ENCODE measurements at regions not wholly inside any gene's neighbourhood (a gene's known extent, or its start where the extent isn't known, plus 50 kb on each side); places are given as distances from the start of the nearest gene placed in this dataset.
"Not testable (repeated sequence)": the region's sequence is repeated elsewhere in the genome, so short reads cannot be mapped to it uniquely, and the experiment has no call there.

- not testable (repeated sequence) for DNase-seq (ENCODE audit: low spot score); H3K27ac ChIP-seq (ENCODE audit: low read depth in 1 of 2, low read length in 2 of 2); H3K4me3 ChIP-seq (ENCODE audit: low read depth in 1 of 3, low read length in 3 of 3); H3K9me3 ChIP-seq (ENCODE audit: control insufficient read depth in 4 of 4, low read length in 3 of 4); H3K36me3 ChIP-seq (ENCODE audit: control insufficient read depth in 4 of 4, insufficient read depth in 3 of 4, low read depth in 1 of 4, low read length in 3 of 4); H3K9ac ChIP-seq (ENCODE audit: low read depth in 1 of 2, low read length in 2 of 2); H3K27me3 ChIP-seq (ENCODE audit: control insufficient read depth in 4 of 4, insufficient read depth in 4 of 4, low read length in 3 of 4); H3K4me1 ChIP-seq (ENCODE audit: control insufficient read depth in 4 of 4, insufficient read depth in 4 of 4, low read length in 3 of 4)
- 73% methylated on average over 1 of the region's 1 CpG for WGBS
These were observed 275.9 kb downstream of the GOLGA6L6 start for GRCh38 chr15:20265710-20266109.

- H3K9me3 ChIP-seq (ENCODE audit: control insufficient read depth in 4 of 4, low read length in 3 of 4); H3K27ac ChIP-seq (ENCODE audit: low read depth in 1 of 2, low read length in 2 of 2); H3K4me1 ChIP-seq (ENCODE audit: control insufficient read depth in 4 of 4, insufficient read depth in 4 of 4, low read length in 3 of 4); H3K27me3 ChIP-seq (ENCODE audit: control insufficient read depth in 4 of 4, insufficient read depth in 4 of 4, low read length in 3 of 4); DNase-seq (ENCODE audit: low spot score); H3K36me3 ChIP-seq (ENCODE audit: control insufficient read depth in 4 of 4, insufficient read depth in 3 of 4, low read depth in 1 of 4, low read length in 3 of 4); H3K9ac ChIP-seq (ENCODE audit: low read depth in 1 of 2, low read length in 2 of 2); H3K4me3 ChIP-seq (ENCODE audit: low read depth in 1 of 3, low read length in 3 of 3): not testable (repeated sequence)
- 69% methylated on average over 16 of the region's 16 CpGs for WGBS
These were observed 280.0 kb downstream of the GOLGA6L6 start for GRCh38 chr15:20261321-20262280.

- H3K36me3 ChIP-seq (ENCODE audit: control insufficient read depth in 4 of 4, insufficient read depth in 3 of 4, low read depth in 1 of 4, low read length in 3 of 4); H3K27ac ChIP-seq (ENCODE audit: low read depth in 1 of 2, low read length in 2 of 2); DNase-seq (ENCODE audit: low spot score); H3K4me1 ChIP-seq (ENCODE audit: control insufficient read depth in 4 of 4, insufficient read depth in 4 of 4, low read length in 3 of 4); H3K9ac ChIP-seq (ENCODE audit: low read depth in 1 of 2, low read length in 2 of 2); H3K9me3 ChIP-seq (ENCODE audit: control insufficient read depth in 4 of 4, low read length in 3 of 4); H3K27me3 ChIP-seq (ENCODE audit: control insufficient read depth in 4 of 4, insufficient read depth in 4 of 4, low read length in 3 of 4); H3K4me3 ChIP-seq (ENCODE audit: low read depth in 1 of 3, low read length in 3 of 3): not testable (repeated sequence)
- WGBS: 65% methylated on average over 7 of the region's 7 CpGs
These were observed 280.9 kb downstream of the GOLGA6L6 start for GRCh38 chr15:20260650-20261049.

GRCh38 chr15:20259559-20260190, 281.9 kb downstream of the GOLGA6L6 start:
- not testable (repeated sequence) for H3K27ac ChIP-seq (ENCODE audit: low read depth in 1 of 2, low read length in 2 of 2); H3K4me1 ChIP-seq (ENCODE audit: control insufficient read depth in 4 of 4, insufficient read depth in 4 of 4, low read length in 3 of 4); H3K36me3 ChIP-seq (ENCODE audit: control insufficient read depth in 4 of 4, insufficient read depth in 3 of 4, low read depth in 1 of 4, low read length in 3 of 4); H3K27me3 ChIP-seq (ENCODE audit: control insufficient read depth in 4 of 4, insufficient read depth in 4 of 4, low read length in 3 of 4); H3K4me3 ChIP-seq (ENCODE audit: low read depth in 1 of 3, low read length in 3 of 3); DNase-seq (ENCODE audit: low spot score); H3K9me3 ChIP-seq (ENCODE audit: control insufficient read depth in 4 of 4, low read length in 3 of 4); H3K9ac ChIP-seq (ENCODE audit: low read depth in 1 of 2, low read length in 2 of 2)
- WGBS: 77% methylated on average over 9 of the region's 9 CpGs

GRCh38 chr15:20256394-20256793, 285.2 kb downstream of the GOLGA6L6 start:
- not testable (repeated sequence) for DNase-seq (ENCODE audit: low spot score); H3K4me3 ChIP-seq (ENCODE audit: low read depth in 1 of 3, low read length in 3 of 3); H3K27me3 ChIP-seq (ENCODE audit: control insufficient read depth in 4 of 4, insufficient read depth in 4 of 4, low read length in 3 of 4); H3K27ac ChIP-seq (ENCODE audit: low read depth in 1 of 2, low read length in 2 of 2); H3K9ac ChIP-seq (ENCODE audit: low read depth in 1 of 2, low read length in 2 of 2); H3K36me3 ChIP-seq (ENCODE audit: control insufficient read depth in 4 of 4, insufficient read depth in 3 of 4, low read depth in 1 of 4, low read length in 3 of 4); H3K9me3 ChIP-seq (ENCODE audit: control insufficient read depth in 4 of 4, low read length in 3 of 4); H3K4me1 ChIP-seq (ENCODE audit: control insufficient read depth in 4 of 4, insufficient read depth in 4 of 4, low read length in 3 of 4)
- 88% methylated on average over 7 of the region's 7 CpGs for WGBS

- 62% methylated on average over 9 of the region's 9 CpGs for WGBS
- not testable (repeated sequence) for H3K36me3 ChIP-seq (ENCODE audit: control insufficient read depth in 4 of 4, insufficient read depth in 3 of 4, low read depth in 1 of 4, low read length in 3 of 4); H3K4me3 ChIP-seq (ENCODE audit: low read depth in 1 of 3, low read length in 3 of 3); H3K27ac ChIP-seq (ENCODE audit: low read depth in 1 of 2, low read length in 2 of 2); H3K9me3 ChIP-seq (ENCODE audit: control insufficient read depth in 4 of 4, low read length in 3 of 4); H3K9ac ChIP-seq (ENCODE audit: low read depth in 1 of 2, low read length in 2 of 2); H3K4me1 ChIP-seq (ENCODE audit: control insufficient read depth in 4 of 4, insufficient read depth in 4 of 4, low read length in 3 of 4); DNase-seq (ENCODE audit: low spot score); H3K27me3 ChIP-seq (ENCODE audit: control insufficient read depth in 4 of 4, insufficient read depth in 4 of 4, low read length in 3 of 4)
These were observed 286.0 kb downstream of the GOLGA6L6 start for GRCh38 chr15:20255641-20256040.

- H3K27me3 ChIP-seq (ENCODE audit: control insufficient read depth in 4 of 4, insufficient read depth in 4 of 4, low read length in 3 of 4); H3K9ac ChIP-seq (ENCODE audit: low read depth in 1 of 2, low read length in 2 of 2); H3K27ac ChIP-seq (ENCODE audit: low read depth in 1 of 2, low read length in 2 of 2); H3K4me1 ChIP-seq (ENCODE audit: control insufficient read depth in 4 of 4, insufficient read depth in 4 of 4, low read length in 3 of 4); H3K36me3 ChIP-seq (ENCODE audit: control insufficient read depth in 4 of 4, insufficient read depth in 3 of 4, low read depth in 1 of 4, low read length in 3 of 4); H3K9me3 ChIP-seq (ENCODE audit: control insufficient read depth in 4 of 4, low read length in 3 of 4); H3K4me3 ChIP-seq (ENCODE audit: low read depth in 1 of 3, low read length in 3 of 3); DNase-seq (ENCODE audit: low spot score): not testable (repeated sequence)
- 37% methylated on average over 2 of the region's 2 CpGs for WGBS
These were observed 288.5 kb downstream of the GOLGA6L6 start for GRCh38 chr15:20253047-20253615.

GRCh38 chr15:20252040-20252439, 289.6 kb downstream of the GOLGA6L6 start:
- H3K9me3 ChIP-seq (ENCODE audit: control insufficient read depth in 4 of 4, low read length in 3 of 4); H3K27me3 ChIP-seq (ENCODE audit: control insufficient read depth in 4 of 4, insufficient read depth in 4 of 4, low read length in 3 of 4); H3K27ac ChIP-seq (ENCODE audit: low read depth in 1 of 2, low read length in 2 of 2); DNase-seq (ENCODE audit: low spot score); H3K4me1 ChIP-seq (ENCODE audit: control insufficient read depth in 4 of 4, insufficient read depth in 4 of 4, low read length in 3 of 4); H3K4me3 ChIP-seq (ENCODE audit: low read depth in 1 of 3, low read length in 3 of 3); H3K36me3 ChIP-seq (ENCODE audit: control insufficient read depth in 4 of 4, insufficient read depth in 3 of 4, low read depth in 1 of 4, low read length in 3 of 4); H3K9ac ChIP-seq (ENCODE audit: low read depth in 1 of 2, low read length in 2 of 2): not testable (repeated sequence)
- 74% methylated on average over 7 of the region's 7 CpGs for WGBS

Data from liver (tissue), 6 donors.